HepG2 (cell line): ENCODE measurements at regions not wholly inside any gene's neighbourhood (a gene's known extent, or its start where the extent isn't known, plus 50 kb on each side); places are given as distances from the start of the nearest gene placed in this dataset.

Source experiments
- ATAC-seq: fragments of 200-7000 bp; cut with Tn5 transposase; 3 replicates; pipeline ENCODE4 v1.9.1; 2020; ENCODE audit warnings: mild to moderate bottlenecking, moderate library complexity
- BruUV-seq: library from RNA; stranded (reverse); fragments of 400-500 nt; replicated peaks from 2 replicates; lab custom pipeline; 2021; lab: Mats Ljungman, UMichigan
- CTCF ChIA-PET: fragments of 300-600 bp; formaldehyde crosslinking; extraction: SDS; loops from one replicate; lab custom pipeline; 2021; ENCODE audit warnings: low total read pairs, inconsistent platforms, low intra/inter-chr PET ratio; lab: Yijun Ruan, JAX
- POLR2A ChIA-PET: fragments of 350-600 bp; sonication (Branson Sonifier 250); formaldehyde crosslinking; loops from one replicate; lab custom pipeline; 2020; ENCODE audit warnings: antibody characterized with exemption, inconsistent platforms; lab: Yijun Ruan, JAX
- DNase-seq: peaks from one replicate; pipeline ENCODE4 v3.0.0-alpha.2; 2015; ENCODE audit warnings: low spot score
- FAIRE-seq: peaks from 3 replicates; lab custom pipeline; 2011; peaks lifted over from hg19 to GRCh38; lab: Jason Lieb, UNC
- H2AFZ ChIP-seq: one replicate; pipeline ENCODE4 v1.6.1; 2011; ENCODE audit warnings: low read length, inconsistent platforms
- H3K27ac ChIP-seq: fragments of 300-600 bp; 3 replicates; pipeline ENCODE4 v1.8.0; 2011; ENCODE audit warnings: mixed run types, mild to moderate bottlenecking, mixed read lengths, low read length, inconsistent platforms; ENCODE audit not compliant: insufficient read depth; ENCODE audit errors: extremely low read length
- H3K27me3 ChIP-seq, 2 experiments: fragments of 200-600 bp in 1 of 2; 2 replicates in 1 of 2; 3 replicates in 1 of 2; pipeline versions ENCODE4 v1.6.0 to v1.8.0; 2011; ENCODE audit warnings: low read length in 2 of 2, mild to moderate bottlenecking in 2 of 2, moderate library complexity in 2 of 2, inconsistent platforms in 1 of 2; ENCODE audit not compliant: insufficient read depth in 2 of 2, control insufficient read depth in 1 of 2
- H3K36me3 ChIP-seq, 2 experiments: fragments of 200-600 bp in 1 of 2; replicated peaks in 1 of 2; 2 replicates in 1 of 2; 3 replicates in 1 of 2; pipeline versions ENCODE4 v1.5.1 to v1.8.0; 2011; ENCODE audit warnings: low read length in 2 of 2, inconsistent platforms in 1 of 2; ENCODE audit not compliant: insufficient read depth in 2 of 2, control insufficient read depth in 1 of 2
- H3K4me1 ChIP-seq: 2 replicates; pipeline ENCODE4 v1.5.1; 2012; ENCODE audit warnings: low read length, inconsistent platforms; ENCODE audit not compliant: insufficient read depth
- H3K4me2 ChIP-seq: 2 replicates; pipeline ENCODE4 v1.6.0; 2011; ENCODE audit warnings: low read depth, low read length, inconsistent platforms
- H3K4me3 ChIP-seq, 3 experiments: fragments of 200-600 bp in 1 of 3; sonication (generic), shearing (Covaris generic) in 1 of 3; replicated peaks in 1 of 3; 2 replicates each; pipeline ENCODE4 v1.5.1; 2011 to 2016; ENCODE audit warnings: low read length in 3 of 3, inconsistent platforms in 2 of 3, low read depth in 2 of 3, mild to moderate bottlenecking in 2 of 3, control low read depth in 1 of 3, mixed read lengths in 1 of 3; ENCODE audit not compliant: insufficient read depth in 1 of 3
- H3K79me2 ChIP-seq: one replicate; pipeline ENCODE4 v1.6.1; 2011; ENCODE audit warnings: low read length, inconsistent platforms; ENCODE audit not compliant: insufficient read depth
- H3K9ac ChIP-seq: 2 replicates; pipeline ENCODE4 v1.6.0; 2011; ENCODE audit warnings: mild to moderate bottlenecking, low read depth, low read length, inconsistent platforms; ENCODE audit not compliant: insufficient read depth
- H3K9me3 ChIP-seq: 2 replicates; pipeline ENCODE4 v1.5.1; 2012; ENCODE audit warnings: mild to moderate bottlenecking, low read length
- H4K20me1 ChIP-seq: 2 replicates; pipeline ENCODE4 v1.6.0; 2011; ENCODE audit warnings: inconsistent platforms, mild to moderate bottlenecking, low read length, moderate library complexity; ENCODE audit not compliant: insufficient read depth
- CAMTA2 ChIP-seq: sonication (generic); formaldehyde crosslinking; IDR thresholded peaks from 2 replicates; pipeline ENCODE4 v1.4.0; 2020; ENCODE audit warnings: mild to moderate bottlenecking, missing genetic modification reagents, borderline replicate concordance
- RBFOX2 ChIP-seq: fragments of 200-400 bp; formaldehyde crosslinking; IDR thresholded peaks from 2 replicates; pipeline ENCODE4 v1.6.1; 2017; ENCODE audit warnings: low read depth, mild to moderate bottlenecking, low read length
- SNAPC4 ChIP-seq: sonication (generic); formaldehyde crosslinking; IDR thresholded peaks from 2 replicates; pipeline ENCODE4 v1.4.0; 2020; ENCODE audit warnings: mild to moderate bottlenecking, missing genetic modification reagents
- ZNF574 ChIP-seq: sonication (generic); formaldehyde crosslinking; IDR thresholded peaks from 2 replicates; pipeline ENCODE4 v1.4.0; 2020; ENCODE audit warnings: missing genetic modification reagents
- ZSCAN12 ChIP-seq: sonication (generic); formaldehyde crosslinking; IDR thresholded peaks from 2 replicates; pipeline ENCODE4 v1.9.0; 2021; ENCODE audit warnings: mild to moderate bottlenecking, missing genetic modification reagents
- WGBS: methylation state at CpG from one replicate; pipeline ENCODE4 v1.1.6; 2017; ENCODE audit warnings: low lambda C conversion rate; 5-methylcytosine and 5-hydroxymethylcytosine counted together
- in situ Hi-C: cut with HindIII; loops from 2 replicates; pipeline ENCODE4 v1.10.0; 2017; ENCODE audit warnings: low pct_unique_long_range_greater_than_20kb; ENCODE audit not compliant: extremely low pct_ligation_motif_present
- intact Hi-C: fragments of 100-400 bp; cut with micrococcal nuclease; formaldehyde crosslinking; loops from one replicate; pipeline ENCODE4 v1.10.0; 2022; ENCODE audit not compliant: unreplicated experiment

DNA sequence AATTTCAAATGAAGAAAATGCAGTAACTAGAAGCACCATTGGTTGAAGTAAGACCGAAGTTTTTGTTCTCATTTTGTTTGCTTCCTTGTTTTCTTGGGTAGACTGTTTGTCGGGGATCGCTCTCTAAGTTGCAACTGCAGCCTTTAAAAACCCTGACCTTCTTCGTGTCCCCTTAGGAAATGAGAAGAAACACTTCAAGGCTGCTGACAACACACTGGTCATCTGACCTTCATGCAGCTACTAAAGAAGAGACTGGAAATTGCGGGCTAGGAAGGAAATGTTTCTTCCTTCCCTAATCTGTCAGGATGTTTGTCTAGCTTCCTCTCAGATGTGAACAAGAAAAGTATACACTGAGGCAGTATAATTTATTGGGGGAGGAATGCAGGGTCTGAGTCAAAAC, 50.7 kb upstream of the CHSY3 start:
- H3K4me3 ChIP-seq, result no peak overlapping the region
- CTCF ChIA-PET, result interaction anchor here (1.3 to 1.4 kb wide), 2 partner anchors 82 to 86 kb away, joined by 6 to 15 read pairs; no protein-coding TSS in a partner anchor
- no peaks in the 10 kb centered on the region for H3K36me3 ChIP-seq
- no peaks in the 10 kb centered on the region for H3K27me3 ChIP-seq
- H3K79me2 ChIP-seq, result no peaks in the 10 kb centered on the region
- DNase-seq, result no peak
- no peaks in the 10 kb centered on the region for H3K9me3 ChIP-seq
- no TSS peak for BruUV-seq
- H4K20me1 ChIP-seq, result no peaks in the 10 kb centered on the region
- ATAC-seq, result no peak
- TF ChIP-seq CAMTA2 (CRISPR knock-in tag), result no peak
- TF ChIP-seq ZNF574 (CRISPR knock-in tag), result no peak
- no peak for TF ChIP-seq ZSCAN12 (CRISPR knock-in tag)
- no peak for TF ChIP-seq RBFOX2
- TF ChIP-seq SNAPC4 (CRISPR knock-in tag), result no peak
- no peak overlapping the region for H2AFZ ChIP-seq
- POLR2A ChIA-PET, result no interaction called here
- no peaks in the 10 kb centered on the region for H3K4me1 ChIP-seq
- 12% methylated on average over 5 of the region's 5 CpGs for WGBS
- intact Hi-C loops (loop anchor here (5.0 kb wide), 1 partner anchor 1641 kb away; no protein-coding TSS in a partner anchor), in situ Hi-C loops (loop anchor here (5.0 kb wide), 1 partner anchor 81 kb away; no protein-coding TSS in a partner anchor)
- no peak overlapping the region for H3K27ac ChIP-seq
- H3K9ac ChIP-seq, result no peak overlapping the region
- no peak for FAIRE-seq
- no peak overlapping the region for H3K4me2 ChIP-seq
